ENCODE measurements at regions not wholly inside any gene's neighbourhood (a gene's known extent, or its start where the extent isn't known, plus 50 kb on each side); places are given as distances from the start of the nearest gene placed in this dataset.

DNA sequence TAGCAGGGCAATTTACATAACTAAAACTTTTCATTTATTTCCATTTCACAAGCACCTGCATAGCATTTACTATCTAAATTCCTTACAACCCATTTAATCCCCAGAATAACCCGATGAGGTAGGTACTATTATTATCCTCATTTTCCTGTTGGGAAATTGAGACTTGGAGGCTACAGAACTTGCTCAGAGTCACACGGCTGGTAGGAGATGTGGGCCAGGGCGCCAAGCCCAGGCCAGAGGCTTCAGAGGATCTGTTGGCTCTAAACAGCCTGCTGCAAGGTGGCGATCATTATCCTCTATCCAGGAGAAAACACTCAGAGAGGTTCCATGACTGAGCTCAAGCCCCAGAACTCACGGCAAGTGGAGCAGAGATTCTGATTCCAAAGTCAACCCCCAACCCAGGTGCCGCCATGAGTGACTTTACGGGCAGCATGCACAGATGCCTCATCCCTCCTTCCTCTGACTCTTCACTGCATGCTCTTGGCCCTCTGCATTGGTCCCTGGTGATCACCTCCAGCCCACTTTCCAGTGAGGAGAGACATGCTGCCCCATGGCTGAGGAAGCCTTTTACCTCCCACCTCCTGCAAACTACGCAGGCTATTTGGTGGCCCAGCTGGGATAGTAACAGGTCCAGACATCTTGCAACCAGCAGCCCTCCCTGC lies 168.4 kb upstream of the FSTL4 start:
- DNase-seq (ENCODE audit: extremely low spot score, insufficient read length, low read depth) (no peak), FAIRE-seq (no peak)

DNA sequence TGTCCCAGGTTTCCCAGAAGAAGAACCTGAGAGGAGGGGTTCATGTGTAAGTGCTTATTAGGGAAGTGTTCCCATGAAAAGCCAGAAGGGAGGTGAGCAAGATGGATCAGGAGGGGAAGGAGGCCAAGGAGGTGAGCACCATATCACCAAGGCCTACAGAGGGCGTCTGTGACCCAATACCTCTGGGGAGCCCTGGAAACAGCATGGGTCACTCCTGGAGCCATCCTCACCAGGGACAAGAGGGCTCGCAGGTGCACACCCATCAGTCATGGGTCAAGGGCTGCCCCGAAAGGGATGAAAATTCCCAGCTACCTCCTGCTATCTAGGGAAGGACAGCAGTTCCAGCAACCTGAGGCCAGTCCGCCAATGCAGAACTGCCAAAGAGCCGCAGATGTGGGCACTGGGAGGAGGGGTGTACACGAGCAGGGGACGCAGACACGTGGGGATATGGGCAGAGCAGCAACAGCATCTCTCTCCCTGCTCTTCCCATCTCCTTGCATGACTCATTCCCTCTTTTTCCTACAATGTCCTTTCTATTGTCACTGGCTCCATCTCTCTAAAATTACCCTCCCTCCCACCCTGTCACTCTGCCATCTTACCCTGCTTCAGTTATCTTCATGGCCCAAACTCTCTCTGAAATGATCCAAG lies 167.6 kb upstream of the FSTL4 start:
- FAIRE-seq, result no peak
- DNase-seq (ENCODE audit: extremely low spot score, insufficient read length, low read depth), result no peak

GRCh38 chr5:133778636-133779035 lies 166.3 kb upstream of the FSTL4 start:
- FAIRE-seq, result no peak
- DNase-seq (ENCODE audit: extremely low spot score, insufficient read length, low read depth), result no peak

GRCh38 chr5:133777951-133778350 lies 165.6 kb upstream of the FSTL4 start:
- no peak for FAIRE-seq
- DNase-seq (ENCODE audit: extremely low spot score, insufficient read length, low read depth), result no peak

DNA sequence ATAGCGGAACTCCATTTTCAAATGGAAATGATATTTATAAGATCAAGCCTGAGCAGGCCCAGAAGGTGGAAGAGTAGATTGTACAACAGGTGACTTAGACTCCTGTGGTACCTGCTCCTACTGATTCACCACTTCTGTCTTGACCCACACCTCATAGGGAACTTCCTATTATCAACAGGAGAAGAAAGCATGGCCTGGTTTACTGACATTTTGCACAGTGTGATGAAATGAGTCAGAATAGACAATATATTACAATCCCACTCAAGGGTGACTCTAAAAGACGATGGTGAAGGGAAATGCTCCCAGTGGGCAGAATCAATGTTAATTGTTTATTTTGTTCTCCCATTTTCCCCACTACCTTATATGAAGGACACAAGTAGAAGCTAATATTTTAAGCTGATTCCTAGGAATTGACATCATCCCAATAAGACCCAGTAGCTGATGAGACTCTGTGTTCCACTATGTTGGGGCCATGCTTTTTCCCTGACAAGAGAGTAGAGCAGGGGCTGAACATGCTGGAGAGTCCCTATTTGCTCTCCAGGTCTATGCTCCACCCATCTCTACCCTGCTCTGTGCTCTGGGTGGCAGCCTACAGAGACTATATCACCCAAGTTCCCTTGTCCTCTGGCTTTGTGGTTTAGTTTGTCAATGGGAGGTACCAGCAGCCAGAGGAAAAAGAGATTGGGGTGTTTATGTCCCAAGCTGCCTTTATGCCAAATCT lies 163.4 kb upstream of the FSTL4 start:
- DNase-seq (ENCODE audit: extremely low spot score, insufficient read length, low read depth), result no peak
- no peak for FAIRE-seq

- no peak for DNase-seq (ENCODE audit: extremely low spot score, insufficient read length, low read depth)
- FAIRE-seq, result no peak
Observed at GRCh38 chr5:133773247-133774202, 161.2 kb upstream of the FSTL4 start.

DNA sequence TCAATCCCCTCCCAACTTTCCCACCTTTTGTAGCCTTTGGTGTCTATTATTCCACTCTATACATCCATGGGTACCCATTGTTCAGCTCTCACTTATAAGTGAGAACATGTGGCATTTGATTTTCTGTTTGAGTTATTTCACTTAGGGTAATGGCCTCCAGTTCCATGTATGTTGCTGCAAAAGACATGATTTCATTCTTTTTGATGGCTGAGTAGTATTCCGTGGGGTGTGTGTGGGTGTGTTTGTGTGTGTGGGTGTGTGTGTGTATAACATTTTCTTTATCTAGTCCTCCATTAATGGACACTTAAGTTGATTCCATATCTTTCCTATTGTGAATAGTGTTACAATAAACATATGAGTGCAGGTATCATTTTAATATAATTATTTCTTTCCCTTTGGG lies 157.5 kb upstream of the FSTL4 start:
- FAIRE-seq (no peak), DNase-seq (ENCODE audit: extremely low spot score, insufficient read length, low read depth) (no peak)

- DNase-seq (ENCODE audit: extremely low spot score, insufficient read length, low read depth) (no peak), FAIRE-seq (no peak)
Observed at GRCh38 chr5:133763744-133764143, 151.4 kb upstream of the FSTL4 start.

GRCh38 chr5:133761632-133762031 lies 149.3 kb upstream of the FSTL4 start:
- no peak for FAIRE-seq
- DNase-seq (ENCODE audit: extremely low spot score, insufficient read length, low read depth), result no peak

- FAIRE-seq, result no peak
- DNase-seq (ENCODE audit: extremely low spot score, insufficient read length, low read depth), result no peak
Observed at GRCh38 chr5:133760532-133760931, 148.2 kb upstream of the FSTL4 start.

DNA sequence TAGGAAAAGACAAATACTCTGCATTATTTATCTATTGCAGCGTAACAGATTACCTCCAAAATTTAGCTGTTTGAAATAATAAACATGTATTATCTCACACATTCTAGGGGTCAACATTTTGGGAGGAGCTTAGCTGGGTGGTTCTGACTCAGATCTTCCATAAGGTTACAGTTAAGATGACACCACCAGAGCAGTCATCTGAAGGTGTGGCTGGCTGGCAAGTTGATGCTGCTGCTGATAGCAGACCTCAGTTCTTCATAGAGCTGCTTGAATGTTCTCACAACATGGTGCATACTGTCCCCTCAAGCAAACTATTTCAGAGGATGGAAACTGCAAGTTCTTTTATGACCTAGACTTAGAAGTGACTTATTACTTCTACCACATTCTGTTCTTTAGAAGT lies 146.3 kb upstream of the FSTL4 start:
- FAIRE-seq (no peak), DNase-seq (ENCODE audit: extremely low spot score, insufficient read length, low read depth) (no peak)

GRCh38 chr5:133757396-133757945 lies 145.1 kb upstream of the FSTL4 start:
- FAIRE-seq (no peak), DNase-seq (ENCODE audit: extremely low spot score, insufficient read length, low read depth) (no peak)

DNA sequence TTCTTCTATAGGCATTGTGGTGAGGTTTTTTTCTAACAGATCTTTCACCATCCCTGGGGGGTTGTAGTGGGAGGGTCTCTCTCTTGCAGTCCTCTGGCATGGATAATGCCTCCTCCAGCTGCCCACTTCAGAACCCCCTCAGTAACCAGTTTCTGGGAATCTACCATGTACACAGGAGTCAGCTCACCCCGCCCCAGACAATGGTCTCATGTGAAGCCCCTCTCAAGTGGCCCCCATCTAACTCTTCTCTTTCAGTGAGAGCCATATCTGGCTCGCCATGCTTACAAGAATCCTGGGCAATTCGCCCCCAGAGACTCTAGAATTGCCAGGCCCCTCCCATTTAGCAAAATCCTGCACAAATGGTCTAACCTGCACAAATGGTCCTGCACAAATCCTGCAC lies 144.4 kb upstream of the FSTL4 start:
- DNase-seq (ENCODE audit: extremely low spot score, insufficient read length, low read depth) (no peak), FAIRE-seq (no peak)

DNA sequence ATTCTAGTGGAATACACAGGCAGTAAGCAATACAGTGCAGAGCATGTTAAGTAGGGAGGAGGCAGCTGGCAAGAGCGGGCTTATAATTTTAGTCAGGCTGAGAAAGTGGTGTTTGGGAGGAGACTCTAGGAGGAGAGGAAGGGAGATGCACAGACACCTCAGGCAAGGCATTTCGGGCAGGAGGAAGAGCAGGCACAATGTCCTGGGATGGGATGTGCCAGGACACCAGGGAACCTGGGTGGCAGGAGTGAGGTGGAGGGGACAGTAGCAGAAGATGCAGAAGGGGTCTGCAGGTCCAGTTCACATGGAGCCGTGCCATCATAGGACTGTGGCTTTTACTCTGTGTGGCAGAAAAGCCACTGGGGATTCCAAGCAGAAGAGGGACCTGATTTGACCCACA lies 143.7 kb upstream of the FSTL4 start:
- DNase-seq (ENCODE audit: extremely low spot score, insufficient read length, low read depth) (no peak), FAIRE-seq (no peak)

- peak; percentile 77 for FAIRE-seq
- peak; percentile 22 for DNase-seq (ENCODE audit: extremely low spot score, insufficient read length, low read depth)
Observed at GRCh38 chr5:133754575-133755169, 142.3 kb upstream of the FSTL4 start.

DNA sequence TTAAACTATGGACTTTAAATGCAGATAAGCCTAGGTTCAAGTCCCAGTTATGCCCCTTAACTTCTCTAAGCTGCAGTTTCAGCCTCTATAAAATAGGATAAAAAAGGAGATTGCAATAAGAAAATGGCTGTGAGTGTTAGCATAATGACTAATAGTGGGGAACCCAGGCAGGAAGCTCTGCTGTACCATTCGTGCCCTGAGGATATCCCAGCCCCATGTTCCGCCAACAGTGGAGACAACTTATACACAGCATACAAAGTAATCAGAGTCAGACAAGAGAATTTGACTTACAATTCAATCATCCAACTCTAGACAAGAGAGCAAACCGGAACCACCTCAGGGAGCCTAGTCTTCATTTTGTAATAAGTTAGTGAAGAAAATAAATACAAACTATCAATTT lies 141.5 kb upstream of the FSTL4 start:
- FAIRE-seq (no peak), DNase-seq (ENCODE audit: extremely low spot score, insufficient read length, low read depth) (no peak)

GRCh38 chr5:133751846-133752245 lies 139.5 kb upstream of the FSTL4 start:
- no peak for DNase-seq (ENCODE audit: extremely low spot score, insufficient read length, low read depth)
- no peak for FAIRE-seq

- FAIRE-seq, result no peak
- DNase-seq (ENCODE audit: extremely low spot score, insufficient read length, low read depth), result no peak
Observed at GRCh38 chr5:133751421-133751820, 139.1 kb upstream of the FSTL4 start.

- FAIRE-seq, result no peak
- no peak for DNase-seq (ENCODE audit: extremely low spot score, insufficient read length, low read depth)
Observed at GRCh38 chr5:133750856-133751255, 138.5 kb upstream of the FSTL4 start.

DNA sequence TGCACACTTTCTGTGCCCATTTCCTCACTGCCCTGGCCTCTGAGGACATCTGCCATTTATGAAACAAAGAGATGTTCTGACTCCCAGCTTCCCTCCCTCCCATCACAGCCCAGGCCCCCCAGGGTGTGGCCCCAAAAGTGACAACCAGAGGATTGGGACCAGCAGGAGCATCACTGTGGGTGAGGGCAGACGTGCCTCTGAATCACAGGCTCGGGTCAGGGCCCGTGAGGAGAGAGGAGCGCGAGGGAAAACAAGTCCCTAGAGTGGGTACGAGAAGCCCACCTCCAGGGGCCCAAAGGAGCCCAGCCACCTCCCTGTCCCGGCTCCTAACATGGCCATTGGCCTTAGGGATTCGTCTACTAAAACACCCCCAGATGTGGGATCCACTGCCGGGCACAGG lies 138.0 kb upstream of the FSTL4 start:
- FAIRE-seq, result no peak
- DNase-seq (ENCODE audit: extremely low spot score, insufficient read length, low read depth), result no peak
